ENCODE measurements at regions not wholly inside any gene's neighbourhood (a gene's known extent, or its start where the extent isn't known, plus 50 kb on each side); places are given as distances from the start of the nearest gene placed in this dataset.

- TF ChIP-seq POLR2AphosphoS5 (IDR thresholded peaks at IDR 0.05; ENCODE audit: low read depth, low read length), result no peak
- TF ChIP-seq POLR2A (IDR thresholded peaks at IDR 0.05; ENCODE audit: low read depth, low read length), result no peak
Measured at GRCh38 chr16:49019081-49019633, 262.5 kb downstream of the CBLN1 start.

Measured in GM12892 (cell line).